ENCODE measurements at regions not wholly inside any gene's neighbourhood (a gene's known extent, or its start where the extent isn't known, plus 50 kb on each side); places are given as distances from the start of the nearest gene placed in this dataset.

GRCh38 chr9:89802781-89803355 is 198.1 kb downstream of the GADD45G start:
- H3K4me3 Mint-ChIP-seq = no peak overlapping the region
- H3K27me3 Mint-ChIP-seq (ENCODE audit: insufficient read depth, low read depth, poor library complexity) = peaks cover 7% of the 10 kb centered on the region

More at GRCh38 chr9:89802781-89803355, 198.1 kb downstream of the GADD45G start:
- Histone ChIP-seq H3F3A (replicated peaks; ENCODE audit: low read depth) (no peaks in the 10 kb centered on the region; the same call in 1 of the 2 replicates), H3K4me3 (no peak overlapping the region), H3K27me3 (ENCODE audit: insufficient read depth) (no peaks in the 10 kb centered on the region), H3K79me2 (replicated peaks; ENCODE audit: insufficient read depth) (no peaks in the 10 kb centered on the region), H3K4me2 (no peak overlapping the region), H3K9me2 (ENCODE audit: insufficient read depth) (peaks cover 22% of the 10 kb centered on the region), H2AFZ (no peak overlapping the region), H3K36me3 (ENCODE audit: insufficient read depth) (no peaks in the 10 kb centered on the region), H3K4me1 (ENCODE audit: insufficient read depth) (peaks cover 19% of the 10 kb centered on the region), H3K27ac (ENCODE audit: low read depth) (no peak overlapping the region), H4K20me1 (replicated peaks; ENCODE audit: insufficient read depth) (no peaks in the 10 kb centered on the region)
- H3K4me1 Mint-ChIP-seq = peaks cover 27% of the 10 kb centered on the region
- H3K27ac Mint-ChIP-seq = no peak overlapping the region
- no peaks in the 10 kb centered on the region for H3K9me3 Mint-ChIP-seq
- no peak for ATAC-seq
- no peak for TF ChIP-seq NANOG (IDR thresholded peaks at IDR 0.05; ENCODE audit: borderline replicate concordance)
- TF ChIP-seq CREB1 (CRISPR knock-in tag; IDR thresholded peaks at IDR 0.05; ENCODE audit: low read depth) = no peak
- no peak for TF ChIP-seq STAT1 (IDR thresholded peaks at IDR 0.05; ENCODE audit: unreplicated experiment)
- TF ChIP-seq, protein P1, sequence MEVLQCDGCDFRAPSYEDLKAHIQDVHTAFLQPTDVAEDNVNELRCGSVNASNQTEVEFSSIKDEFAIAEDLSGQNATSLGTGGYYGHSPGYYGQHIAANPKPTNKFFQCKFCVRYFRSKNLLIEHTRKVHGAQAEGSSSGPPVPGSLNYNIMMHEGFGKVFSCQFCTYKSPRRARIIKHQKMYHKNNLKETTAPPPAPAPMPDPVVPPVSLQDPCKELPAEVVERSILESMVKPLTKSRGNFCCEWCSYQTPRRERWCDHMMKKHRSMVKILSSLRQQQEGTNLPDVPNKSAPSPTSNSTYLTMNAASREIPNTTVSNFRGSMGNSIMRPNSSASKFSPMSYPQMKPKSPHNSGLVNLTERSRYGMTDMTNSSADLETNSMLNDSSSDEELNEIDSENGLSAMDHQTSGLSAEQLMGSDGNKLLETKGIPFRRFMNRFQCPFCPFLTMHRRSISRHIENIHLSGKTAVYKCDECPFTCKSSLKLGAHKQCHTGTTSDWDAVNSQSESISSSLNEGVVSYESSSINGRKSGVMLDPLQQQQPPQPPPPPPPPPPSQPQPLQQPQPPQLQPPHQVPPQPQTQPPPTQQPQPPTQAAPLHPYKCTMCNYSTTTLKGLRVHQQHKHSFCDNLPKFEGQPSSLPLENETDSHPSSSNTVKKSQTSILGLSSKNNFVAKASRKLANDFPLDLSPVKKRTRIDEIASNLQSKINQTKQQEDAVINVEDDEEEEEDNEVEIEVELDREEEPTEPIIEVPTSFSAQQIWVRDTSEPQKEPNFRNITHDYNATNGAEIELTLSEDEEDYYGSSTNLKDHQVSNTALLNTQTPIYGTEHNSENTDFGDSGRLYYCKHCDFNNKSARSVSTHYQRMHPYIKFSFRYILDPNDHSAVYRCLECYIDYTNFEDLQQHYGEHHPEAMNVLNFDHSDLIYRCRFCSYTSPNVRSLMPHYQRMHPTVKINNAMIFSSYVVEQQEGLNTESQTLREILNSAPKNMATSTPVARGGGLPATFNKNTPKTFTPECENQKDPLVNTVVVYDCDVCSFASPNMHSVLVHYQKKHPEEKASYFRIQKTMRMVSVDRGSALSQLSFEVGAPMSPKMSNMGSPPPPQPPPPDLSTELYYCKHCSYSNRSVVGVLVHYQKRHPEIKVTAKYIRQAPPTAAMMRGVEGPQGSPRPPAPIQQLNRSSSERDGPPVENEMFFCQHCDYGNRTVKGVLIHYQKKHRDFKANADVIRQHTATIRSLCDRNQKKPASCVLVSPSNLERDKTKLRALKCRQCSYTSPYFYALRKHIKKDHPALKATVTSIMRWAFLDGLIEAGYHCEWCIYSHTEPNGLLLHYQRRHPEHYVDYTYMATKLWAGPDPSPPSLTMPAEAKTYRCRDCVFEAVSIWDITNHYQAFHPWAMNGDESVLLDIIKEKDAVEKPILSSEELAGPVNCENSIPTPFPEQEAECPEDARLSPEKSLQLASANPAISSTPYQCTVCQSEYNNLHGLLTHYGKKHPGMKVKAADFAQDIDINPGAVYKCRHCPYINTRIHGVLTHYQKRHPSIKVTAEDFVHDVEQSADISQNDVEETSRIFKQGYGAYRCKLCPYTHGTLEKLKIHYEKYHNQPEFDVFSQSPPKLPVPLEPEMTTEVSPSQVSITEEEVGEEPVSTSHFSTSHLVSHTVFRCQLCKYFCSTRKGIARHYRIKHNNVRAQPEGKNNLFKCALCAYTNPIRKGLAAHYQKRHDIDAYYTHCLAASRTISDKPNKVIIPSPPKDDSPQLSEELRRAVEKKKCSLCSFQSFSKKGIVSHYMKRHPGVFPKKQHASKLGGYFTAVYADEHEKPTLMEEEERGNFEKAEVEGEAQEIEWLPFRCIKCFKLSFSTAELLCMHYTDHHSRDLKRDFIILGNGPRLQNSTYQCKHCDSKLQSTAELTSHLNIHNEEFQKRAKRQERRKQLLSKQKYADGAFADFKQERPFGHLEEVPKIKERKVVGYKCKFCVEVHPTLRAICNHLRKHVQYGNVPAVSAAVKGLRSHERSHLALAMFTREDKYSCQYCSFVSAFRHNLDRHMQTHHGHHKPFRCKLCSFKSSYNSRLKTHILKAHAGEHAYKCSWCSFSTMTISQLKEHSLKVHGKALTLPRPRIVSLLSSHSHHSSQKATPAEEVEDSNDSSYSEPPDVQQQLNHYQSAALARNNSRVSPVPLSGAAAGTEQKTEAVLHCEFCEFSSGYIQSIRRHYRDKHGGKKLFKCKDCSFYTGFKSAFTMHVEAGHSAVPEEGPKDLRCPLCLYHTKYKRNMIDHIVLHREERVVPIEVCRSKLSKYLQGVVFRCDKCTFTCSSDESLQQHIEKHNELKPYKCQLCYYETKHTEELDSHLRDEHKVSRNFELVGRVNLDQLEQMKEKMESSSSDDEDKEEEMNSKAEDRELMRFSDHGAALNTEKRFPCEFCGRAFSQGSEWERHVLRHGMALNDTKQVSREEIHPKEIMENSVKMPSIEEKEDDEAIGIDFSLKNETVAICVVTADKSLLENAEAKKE (CRISPR knock-in tag; IDR thresholded peaks at IDR 0.05) = no peak
- no peak for TF ChIP-seq JUNB (IDR thresholded peaks at IDR 0.05; ENCODE audit: unreplicated experiment)
- TF ChIP-seq POLR2AphosphoS5 (IDR thresholded peaks at IDR 0.05; ENCODE audit: low read depth) = no peak
- no peak for TF ChIP-seq ZNF114 (CRISPR knock-in tag; IDR thresholded peaks at IDR 0.05)
- no peak for TF ChIP-seq CTCF (conservative IDR thresholded peaks at IDR 0.05; ENCODE audit: low read depth in 2 of 2)
- no peak for TF ChIP-seq ETS1 (IDR thresholded peaks at IDR 0.05)
- TF ChIP-seq EZH2phosphoT487 (IDR thresholded peaks at IDR 0.05; ENCODE audit: unreplicated experiment) = no peak
- TF ChIP-seq ZNF331 (CRISPR knock-in tag; IDR thresholded peaks at IDR 0.05; ENCODE audit: low read depth) = no peak
- DNase-seq (ENCODE audit: low spot score) = no peak
- no peaks in the 10 kb centered on the region for H3K36me3 Mint-ChIP-seq (ENCODE audit: low read depth)

All from GM23338 (cell line).